PFSK-1 (cell line): ENCODE measurements at regions not wholly inside any gene's neighbourhood (a gene's known extent, or its start where the extent isn't known, plus 50 kb on each side); places are given as distances from the start of the nearest gene placed in this dataset.

Experiments
- FOXP2 ChIP-seq: optimal IDR thresholded peaks from 2 replicates; pipeline ENCODE3; 2011; ENCODE audit warnings: borderline replicate concordance, control low read depth, inconsistent platforms; ENCODE audit not compliant: insufficient read depth; ENCODE audit errors: extremely low read length, extremely low read depth
- POLR2AphosphoS5 ChIP-seq: IDR thresholded peaks from 2 replicates; pipeline ENCODE4 v1.6.1; 2012; ENCODE audit warnings: low read depth, mild to moderate bottlenecking, control low read depth, low read length, moderate library complexity
- REST ChIP-seq, 2 experiments: IDR thresholded peaks; 2 replicates each; pipeline versions ENCODE4 v1.6.1 to v1.8.0; 2011 to 2012; ENCODE audit warnings: low read depth in 2 of 2, low read length in 2 of 2, control low read depth in 1 of 2, inconsistent platforms in 1 of 2, mild to moderate bottlenecking in 1 of 2, moderate library complexity in 1 of 2; ENCODE audit not compliant: insufficient read depth in 1 of 2
- SIN3A ChIP-seq: IDR thresholded peaks from 2 replicates; pipeline ENCODE4 v1.6.1; 2012; ENCODE audit warnings: mild to moderate bottlenecking, low read length, moderate library complexity, borderline replicate concordance; ENCODE audit not compliant: insufficient read depth
- TAF1 ChIP-seq: IDR thresholded peaks from 2 replicates; pipeline ENCODE4 v1.6.1; 2012; ENCODE audit warnings: low read length, control low read depth, borderline replicate concordance; ENCODE audit not compliant: insufficient read depth

GRCh38 chr16:13348416-13348815, 447.0 kb downstream of the SHISA9 start:
- no peak for TF ChIP-seq REST (IDR thresholded peaks at IDR 0.05; ENCODE audit: insufficient read depth in 1 of 2, low read depth in 2 of 2, low read length in 2 of 2)
- TF ChIP-seq POLR2AphosphoS5: no peak
- TF ChIP-seq SIN3A: no peak
- TF ChIP-seq TAF1: no peak
- no peak for TF ChIP-seq FOXP2
